ENCODE measurements at regions not wholly inside any gene's neighbourhood (a gene's known extent, or its start where the extent isn't known, plus 50 kb on each side); places are given as distances from the start of the nearest gene placed in this dataset.

- Histone ChIP-seq H3K4me2 (ENCODE audit: low read length) (no peak overlapping the region), H3K4me3 (ENCODE audit: low read depth, low read length, poor library complexity, severe bottlenecking) (no peak overlapping the region), H2AFZ (ENCODE audit: low read length) (no peak overlapping the region), H3K4me1 (ENCODE audit: insufficient read depth, low read length, poor library complexity, severe bottlenecking) (no peaks in the 10 kb centered on the region), H3K79me2 (ENCODE audit: insufficient read depth, low read depth, low read length) (no peaks in the 10 kb centered on the region), H3K9me3 (ENCODE audit: low read length) (no peaks in the 10 kb centered on the region), H3K36me3 (ENCODE audit: insufficient read depth, low read length) (peaks cover 88% of the 10 kb centered on the region), H3K9me2 (ENCODE audit: insufficient read depth, low read length) (no peaks in the 10 kb centered on the region), H4K20me1 (ENCODE audit: insufficient read depth, low read length) (peaks cover 5% of the 10 kb centered on the region; the same call in 1 of the 2 replicates), H3K27ac (ENCODE audit: low read depth, low read length, poor library complexity, severe bottlenecking) (no peak overlapping the region)
- no TSS peak for BruUV-seq (replicated peaks)
- DNase-seq (ENCODE audit: low spot score), result no peak
- TF ChIP-seq EZH2phosphoT487 (IDR thresholded peaks at IDR 0.05; ENCODE audit: borderline replicate concordance, low read depth, low read length), result no peak
- TF ChIP-seq CTCF (conservative IDR thresholded peaks at IDR 0.05; ENCODE audit: low read length), result no peak
- ChIA-PET CTCF (ENCODE audit: unreplicated experiment) (no interaction called here), POLR2A (interaction anchor here (0.7 kb wide), 2 partner anchors 37 to 71 kb away, joined by 3 to 4 read pairs; no protein-coding TSS in a partner anchor)
- intact Hi-C loops (cut with micrococcal nuclease; ENCODE audit: unreplicated experiment), result no loop called here
Observed at GRCh38 chr9:92228628-92229027, 64.9 kb downstream of the IARS1 start.

GRCh38 chr9:92224177-92224576 is 69.3 kb downstream of the IARS1 start:
- no peaks in the 10 kb centered on the region for H3K4me1 ChIP-seq (ENCODE audit: insufficient read depth, low read length, poor library complexity, severe bottlenecking)
- H3K4me2 ChIP-seq (ENCODE audit: low read length), result no peak overlapping the region
- H3K27ac ChIP-seq (ENCODE audit: low read depth, low read length, poor library complexity, severe bottlenecking), result no peak overlapping the region
- ChIA-PET POLR2A (no interaction called here), CTCF (ENCODE audit: unreplicated experiment) (no interaction called here)
- DNase-seq (ENCODE audit: low spot score), result no peak
- no peak overlapping the region for H2AFZ ChIP-seq (ENCODE audit: low read length)
- no peaks in the 10 kb centered on the region for H3K9me2 ChIP-seq (ENCODE audit: insufficient read depth, low read length)
- peaks cover 5% of the 10 kb centered on the region; the same call in 1 of the 2 replicates for H4K20me1 ChIP-seq (ENCODE audit: insufficient read depth, low read length)
- TF ChIP-seq CTCF (conservative IDR thresholded peaks at IDR 0.05; ENCODE audit: low read length) (no peak), EZH2phosphoT487 (IDR thresholded peaks at IDR 0.05; ENCODE audit: borderline replicate concordance, low read depth, low read length) (no peak)
- H3K9me3 ChIP-seq (ENCODE audit: low read length), result no peaks in the 10 kb centered on the region
- no peaks in the 10 kb centered on the region for H3K79me2 ChIP-seq (ENCODE audit: insufficient read depth, low read depth, low read length)
- BruUV-seq (replicated peaks), result no TSS peak
- intact Hi-C loops (cut with micrococcal nuclease; ENCODE audit: unreplicated experiment), result no loop called here
- H3K36me3 ChIP-seq (ENCODE audit: insufficient read depth, low read length), result peaks cover 77% of the 10 kb centered on the region
- H3K4me3 ChIP-seq (ENCODE audit: low read depth, low read length, poor library complexity, severe bottlenecking), result no peak overlapping the region

- H3K36me3 ChIP-seq (ENCODE audit: insufficient read depth, low read length), result peaks cover 73% of the 10 kb centered on the region
- no peaks in the 10 kb centered on the region for H3K9me2 ChIP-seq (ENCODE audit: insufficient read depth, low read length)
- ChIA-PET POLR2A (interaction anchor here (0.6 kb wide), 1 partner anchor 103 kb away, joined by 3 read pairs; no protein-coding TSS in a partner anchor), CTCF (ENCODE audit: unreplicated experiment) (no interaction called here)
- no peak for DNase-seq (ENCODE audit: low spot score)
- intact Hi-C loops (cut with micrococcal nuclease; ENCODE audit: unreplicated experiment), result no loop called here
- no peaks in the 10 kb centered on the region for H3K79me2 ChIP-seq (ENCODE audit: insufficient read depth, low read depth, low read length)
- H3K9me3 ChIP-seq (ENCODE audit: low read length), result no peaks in the 10 kb centered on the region
- peaks cover 5% of the 10 kb centered on the region; the same call in 1 of the 2 replicates for H4K20me1 ChIP-seq (ENCODE audit: insufficient read depth, low read length)
- H2AFZ ChIP-seq (ENCODE audit: low read length), result no peak overlapping the region
- no peak overlapping the region for H3K4me3 ChIP-seq (ENCODE audit: low read depth, low read length, poor library complexity, severe bottlenecking)
- BruUV-seq (replicated peaks), result no TSS peak
- no peak overlapping the region for H3K4me2 ChIP-seq (ENCODE audit: low read length)
- no peak for TF ChIP-seq EZH2phosphoT487 (IDR thresholded peaks at IDR 0.05; ENCODE audit: borderline replicate concordance, low read depth, low read length)
- TF ChIP-seq CTCF (conservative IDR thresholded peaks at IDR 0.05; ENCODE audit: low read length), result no peak
- H3K4me1 ChIP-seq (ENCODE audit: insufficient read depth, low read length, poor library complexity, severe bottlenecking), result no peaks in the 10 kb centered on the region
- no peak overlapping the region for H3K27ac ChIP-seq (ENCODE audit: low read depth, low read length, poor library complexity, severe bottlenecking)
Observed at GRCh38 chr9:92223758-92224157, 69.7 kb downstream of the IARS1 start.

Measured in OCI-LY7 (cell line).